IMR-90 (cell line): ENCODE measurements at regions not wholly inside any gene's neighbourhood (a gene's known extent, or its start where the extent isn't known, plus 50 kb on each side); places are given as distances from the start of the nearest gene placed in this dataset.

Experiments
- ATAC-seq: fragments of 200-7000 bp; cut with Tn5 transposase; 2 replicates; pipeline ENCODE4 v1.9.1; 2020; ENCODE audit warnings: low read depth, mild to moderate bottlenecking, moderate library complexity
- BruUV-seq: library from RNA; stranded (reverse); fragments of 400-500 nt; replicated peaks from 2 replicates; lab custom pipeline; 2021; lab: Mats Ljungman, UMichigan
- CTCF ChIA-PET: fragments of 300-600 bp; formaldehyde crosslinking; extraction: SDS; loops from one replicate; lab custom pipeline; 2021; ENCODE audit warnings: antibody characterized with exemption; lab: Yijun Ruan, JAX
- POLR2A ChIA-PET: fragments of 300-600 bp; sonication (Branson Sonifier 250); formaldehyde crosslinking; loops from one replicate; lab custom pipeline; 2022; ENCODE audit warnings: antibody characterized with exemption; ENCODE audit not compliant: unreplicated experiment; lab: Charles Lee
- DNase-seq: peaks from one replicate; pipeline ENCODE4 v3.0.0; 2013
- H2AFZ ChIP-seq: replicated peaks from 2 replicates; pipeline ENCODE3; 2013; ENCODE audit warnings: low read length, mild to moderate bottlenecking; ENCODE audit not compliant: poor library complexity
- H2AK5ac ChIP-seq: 2 replicates; pipeline ENCODE4 v1.6.1; 2013; ENCODE audit warnings: low read depth, low read length, inconsistent platforms
- H2AK9ac ChIP-seq: replicated peaks from 2 replicates; pipeline ENCODE3; 2013; ENCODE audit warnings: mild to moderate bottlenecking, low read depth, low read length, moderate library complexity; ENCODE audit not compliant: poor library complexity
- H2BK120ac ChIP-seq: 2 replicates; pipeline ENCODE4 v1.6.1; 2013; ENCODE audit warnings: low read depth, low read length, inconsistent platforms
- H2BK15ac ChIP-seq: 3 replicates; pipeline ENCODE4 v1.6.1; 2013; ENCODE audit warnings: low read depth, low read length, inconsistent platforms
- H2BK20ac ChIP-seq: 2 replicates; pipeline ENCODE4 v1.6.1; 2013; ENCODE audit warnings: low read depth, mild to moderate bottlenecking, inconsistent platforms, low read length, moderate library complexity
- H2BK5ac ChIP-seq: 2 replicates; pipeline ENCODE4 v1.6.1; 2013; ENCODE audit warnings: mild to moderate bottlenecking, low read depth, low read length, inconsistent platforms; ENCODE audit not compliant: poor library complexity, severe bottlenecking
- H3K14ac ChIP-seq: replicated peaks from 2 replicates; pipeline ENCODE4 v1.6.1; 2013; ENCODE audit warnings: low read depth, low read length, inconsistent platforms
- H3K18ac ChIP-seq: 2 replicates; pipeline ENCODE4 v1.6.1; 2013; ENCODE audit warnings: low read depth, low read length, control low read depth
- H3K23ac ChIP-seq: 2 replicates; pipeline ENCODE4 v1.6.1; 2013; ENCODE audit warnings: low read depth, low read length, inconsistent platforms
- H3K27ac ChIP-seq: 2 replicates; pipeline ENCODE4 v1.5.1; 2013; ENCODE audit warnings: mild to moderate bottlenecking, control low read depth, low read length; ENCODE audit not compliant: insufficient read depth
- H3K27me3 ChIP-seq: 2 replicates; pipeline ENCODE4 v1.6.1; 2013; ENCODE audit warnings: low read length; ENCODE audit not compliant: control insufficient read depth, insufficient read depth
- H3K36me3 ChIP-seq: 2 replicates; pipeline ENCODE4 v1.6.1; 2013; ENCODE audit warnings: low read length, mixed read lengths; ENCODE audit not compliant: control insufficient read depth, insufficient read depth
- H3K4ac ChIP-seq: 2 replicates; pipeline ENCODE4 v1.6.1; 2013; ENCODE audit warnings: low read depth, low read length, inconsistent platforms
- H3K4me1 ChIP-seq: 2 replicates; pipeline ENCODE4 v1.6.1; 2013; ENCODE audit warnings: low read length, mixed read lengths; ENCODE audit not compliant: control insufficient read depth, insufficient read depth
- H3K4me2 ChIP-seq: 2 replicates; pipeline ENCODE4 v1.6.1; 2013; ENCODE audit warnings: low read depth, mild to moderate bottlenecking, control low read depth, low read length, moderate library complexity
- H3K4me3 ChIP-seq: 2 replicates; pipeline ENCODE4 v1.5.1; 2013; ENCODE audit warnings: low read depth, mild to moderate bottlenecking, control low read depth, low read length, moderate library complexity; ENCODE audit not compliant: insufficient read depth
- H3K56ac ChIP-seq: 2 replicates; pipeline ENCODE4 v1.6.1; 2013; ENCODE audit warnings: low read length, inconsistent platforms; ENCODE audit not compliant: insufficient read depth; ENCODE audit errors: extremely low read depth
- H3K79me1 ChIP-seq, 2 experiments: 2 replicates each; pipeline ENCODE4 v1.6.1; 2013; ENCODE audit warnings: low read length in 2 of 2, inconsistent platforms in 1 of 2, low read depth in 1 of 2
- H3K9ac ChIP-seq: 2 replicates; pipeline ENCODE4 v1.6.1; 2013; ENCODE audit warnings: low read depth, low read length, control low read depth
- H3K9me1 ChIP-seq: 2 replicates; pipeline ENCODE4 v1.6.1; 2013; ENCODE audit warnings: low read length, inconsistent platforms; ENCODE audit not compliant: insufficient read depth
- H3K9me3 ChIP-seq: 2 replicates; pipeline ENCODE4 v1.6.1; 2013; ENCODE audit warnings: low read length; ENCODE audit not compliant: control insufficient read depth, insufficient read depth
- H4K20me1 ChIP-seq: 2 replicates; pipeline ENCODE4 v1.6.1; 2013; ENCODE audit warnings: low read length, inconsistent platforms; ENCODE audit not compliant: insufficient read depth
- H4K5ac ChIP-seq: 2 replicates; pipeline ENCODE4 v1.6.1; 2013; ENCODE audit warnings: mild to moderate bottlenecking, low read depth, low read length, control low read depth
- H4K8ac ChIP-seq, 2 experiments: 2 replicates each; pipeline ENCODE4 v1.6.1; 2013; ENCODE audit warnings: low read depth in 2 of 2, low read length in 2 of 2, control low read depth in 1 of 2, inconsistent platforms in 1 of 2
- H4K91ac ChIP-seq: 2 replicates; pipeline ENCODE4 v1.6.1; 2013; ENCODE audit warnings: low read depth, low read length, inconsistent platforms; ENCODE audit not compliant: insufficient read depth
- CEBPB ChIP-seq: IDR thresholded peaks from 2 replicates; pipeline ENCODE4 v1.6.1; 2012; ENCODE audit warnings: low read depth, low read length, improper control_type of control experiment
- CHD1 ChIP-seq: IDR thresholded peaks from 2 replicates; pipeline ENCODE4 v1.6.1; 2012; ENCODE audit warnings: low read depth, low read length, improper control_type of control experiment
- FOS ChIP-seq: fragments of 150-350 bp; IDR thresholded peaks from 2 replicates; pipeline ENCODE4 v1.6.1; 2016; ENCODE audit warnings: low read depth, low read length
- MAZ ChIP-seq: IDR thresholded peaks from 2 replicates; pipeline ENCODE4 v1.6.1; 2012; ENCODE audit warnings: low read depth, mild to moderate bottlenecking, low read length, improper control_type of control experiment, moderate library complexity, borderline replicate concordance
- MXI1 ChIP-seq: IDR thresholded peaks from 2 replicates; pipeline ENCODE4 v1.6.1; 2012; ENCODE audit warnings: low read depth, mild to moderate bottlenecking, low read length, moderate library complexity, borderline replicate concordance
- NFE2L2 ChIP-seq: fragments of 150-350 bp; IDR thresholded peaks from 2 replicates; pipeline ENCODE4 v1.6.1; 2016; ENCODE audit warnings: low read depth, mild to moderate bottlenecking, low read length
- RAD21 ChIP-seq: IDR thresholded peaks from 2 replicates; pipeline ENCODE4 v1.6.1; 2012; ENCODE audit warnings: low read length, improper control_type of control experiment
- RCOR1 ChIP-seq: IDR thresholded peaks from 2 replicates; pipeline ENCODE4 v1.6.1; 2012; ENCODE audit warnings: mild to moderate bottlenecking, low read length, improper control_type of control experiment; ENCODE audit not compliant: insufficient replicate concordance
- RFX5 ChIP-seq: IDR thresholded peaks from 2 replicates; pipeline ENCODE4 v1.8.0; 2012; ENCODE audit warnings: low read depth, mild to moderate bottlenecking, low read length, moderate library complexity
- SMC3 ChIP-seq: fragments of 150-350 bp; IDR thresholded peaks from 2 replicates; pipeline ENCODE4 v1.6.1; 2016; ENCODE audit warnings: low read depth, mild to moderate bottlenecking, antibody characterized with exemption, low read length, moderate library complexity
- WGBS, 2 experiments: methylation state at CpG; one replicate each; pipeline versions ENCODE4 v1.1.5 to v1.1.7; 2013; ENCODE audit warnings: missing lambda C conversion rate in 2 of 2; ENCODE audit not compliant: insufficient read length in 1 of 2; ENCODE audit errors: extremely low coverage in 2 of 2; 5-methylcytosine and 5-hydroxymethylcytosine counted together
- dilution Hi-C: fragments of 300-500 bp; cut with HindIII; formaldehyde crosslinking; loops from one replicate; pipeline ENCODE4 v1.14.3; 2018; ENCODE audit warnings: low sequenced_read_pairs; ENCODE audit not compliant: unreplicated experiment
- in situ Hi-C: fragments of 300-500 bp; cut with MboI; formaldehyde crosslinking; loops from 3 replicates; pipeline ENCODE4 v1.14.3; 2019; ENCODE audit warnings: low sequenced_read_pairs, inconsistent platforms, mixed read lengths
- intact Hi-C: fragments of 100-400 bp; cut with micrococcal nuclease; formaldehyde crosslinking; loops from 2 replicates; pipeline ENCODE4 v1.10.0; 2022
- TF ChIP-seq, protein P1 (sequence below): conservative IDR thresholded peaks from 2 replicates; pipeline ENCODE4 v1.5.1; 2012; ENCODE audit warnings: mild to moderate bottlenecking, low read depth, low read length, improper control_type of control experiment

DNA sequence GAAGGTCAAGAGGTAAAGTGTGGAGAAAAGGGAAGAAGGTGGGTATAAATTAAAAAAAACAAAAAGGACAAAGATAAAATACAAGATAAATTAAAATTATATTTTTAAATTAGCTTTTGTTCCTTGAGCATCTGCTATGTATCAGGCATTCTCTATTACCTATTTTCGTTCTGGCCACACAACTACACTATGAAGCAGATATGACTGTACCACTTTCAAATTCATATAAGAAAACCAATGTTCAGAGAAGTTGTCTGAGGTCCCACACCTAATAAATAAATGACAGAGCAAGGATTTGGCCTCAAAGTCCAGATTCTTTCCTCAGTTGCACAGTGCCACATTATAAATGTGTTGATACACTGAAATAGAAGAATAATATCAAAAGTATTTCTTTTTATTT, 103.8 kb upstream of the PCDH15 start:
- no peak overlapping the region for H3K56ac ChIP-seq
- H2AK5ac ChIP-seq = no peak overlapping the region
- H3K14ac ChIP-seq = no peak overlapping the region
- H3K4me2 ChIP-seq = no peak overlapping the region
- no peak overlapping the region for H3K23ac ChIP-seq
- no peaks in the 10 kb centered on the region for H3K79me1 ChIP-seq
- no TSS peak for BruUV-seq
- in situ Hi-C loops = no loop called here
- ATAC-seq (no peak), DNase-seq (no peak)
- no peaks in the 10 kb centered on the region for H3K9me1 ChIP-seq
- no peak overlapping the region for H3K18ac ChIP-seq
- ChIA-PET POLR2A (no interaction called here), CTCF (no interaction called here)
- intact Hi-C loops = no loop called here
- H2BK15ac ChIP-seq = no peak overlapping the region
- no peaks in the 10 kb centered on the region for H3K4me1 ChIP-seq
- no peak overlapping the region for H2AFZ ChIP-seq
- H4K91ac ChIP-seq = no peak overlapping the region
- dilution Hi-C loops = no loop called here
- no peak overlapping the region for H3K4me3 ChIP-seq
- H4K8ac ChIP-seq = no peak overlapping the region
- no peaks in the 10 kb centered on the region for H3K36me3 ChIP-seq
- H3K27ac ChIP-seq = no peak overlapping the region
- no peak overlapping the region for H2BK120ac ChIP-seq
- no peak overlapping the region for H2BK5ac ChIP-seq
- peaks cover 9% of the 10 kb centered on the region; the same call in 1 of the 2 replicates for H3K9me3 ChIP-seq
- no peak overlapping the region for H2AK9ac ChIP-seq
- no peak overlapping the region for H2BK20ac ChIP-seq
- no peaks in the 10 kb centered on the region for H3K27me3 ChIP-seq
- H3K9ac ChIP-seq = no peak overlapping the region
- H4K5ac ChIP-seq = no peak overlapping the region
- TF ChIP-seq, protein P1, sequence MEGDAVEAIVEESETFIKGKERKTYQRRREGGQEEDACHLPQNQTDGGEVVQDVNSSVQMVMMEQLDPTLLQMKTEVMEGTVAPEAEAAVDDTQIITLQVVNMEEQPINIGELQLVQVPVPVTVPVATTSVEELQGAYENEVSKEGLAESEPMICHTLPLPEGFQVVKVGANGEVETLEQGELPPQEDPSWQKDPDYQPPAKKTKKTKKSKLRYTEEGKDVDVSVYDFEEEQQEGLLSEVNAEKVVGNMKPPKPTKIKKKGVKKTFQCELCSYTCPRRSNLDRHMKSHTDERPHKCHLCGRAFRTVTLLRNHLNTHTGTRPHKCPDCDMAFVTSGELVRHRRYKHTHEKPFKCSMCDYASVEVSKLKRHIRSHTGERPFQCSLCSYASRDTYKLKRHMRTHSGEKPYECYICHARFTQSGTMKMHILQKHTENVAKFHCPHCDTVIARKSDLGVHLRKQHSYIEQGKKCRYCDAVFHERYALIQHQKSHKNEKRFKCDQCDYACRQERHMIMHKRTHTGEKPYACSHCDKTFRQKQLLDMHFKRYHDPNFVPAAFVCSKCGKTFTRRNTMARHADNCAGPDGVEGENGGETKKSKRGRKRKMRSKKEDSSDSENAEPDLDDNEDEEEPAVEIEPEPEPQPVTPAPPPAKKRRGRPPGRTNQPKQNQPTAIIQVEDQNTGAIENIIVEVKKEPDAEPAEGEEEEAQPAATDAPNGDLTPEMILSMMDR = no peak
- TF ChIP-seq RFX5 = no peak
- TF ChIP-seq RAD21 = no peak
- TF ChIP-seq CEBPB = no peak
- no peak for TF ChIP-seq FOS
- no peak for TF ChIP-seq RCOR1
- TF ChIP-seq CHD1 = no peak
- no peak for TF ChIP-seq MAZ
- TF ChIP-seq SMC3 = no peak
- TF ChIP-seq MXI1 = no peak
- TF ChIP-seq NFE2L2 = no peak
- no CpG with 5 or more reads among the region's 1 CpG for WGBS, 2 experiments
- H3K4ac ChIP-seq = no peak overlapping the region
- H4K20me1 ChIP-seq = no peaks in the 10 kb centered on the region
